ENCODE measurements at regions not wholly inside any gene's neighbourhood (a gene's known extent, or its start where the extent isn't known, plus 50 kb on each side); places are given as distances from the start of the nearest gene placed in this dataset.

DNA sequence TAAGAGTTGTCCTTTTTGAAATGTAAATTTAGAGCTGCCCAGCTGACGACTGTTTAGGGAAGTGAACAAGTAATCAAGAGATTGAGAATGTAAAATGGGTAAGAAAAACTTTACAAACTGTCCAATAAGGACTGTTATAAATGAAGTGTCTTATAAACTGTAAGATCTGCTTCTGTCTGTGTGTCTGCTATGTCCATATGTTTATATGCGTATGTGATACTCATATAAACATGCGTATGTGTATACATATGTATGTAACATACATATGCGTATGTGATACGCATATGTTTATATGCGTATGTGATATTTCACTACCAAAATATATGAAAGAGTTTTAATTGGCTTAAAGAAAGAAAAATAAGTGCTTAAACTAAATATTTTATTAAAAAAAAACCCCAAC is 416.0 kb upstream of the GALNTL6 start:
- H3K36me3 ChIP-seq (ENCODE audit: control insufficient read depth, insufficient read depth, low read length) = no peaks in the 10 kb centered on the region
- no peak overlapping the region for H3K9ac ChIP-seq (ENCODE audit: insufficient read depth in 1 of 2, low read depth in 2 of 2, low read length in 2 of 2)
- no peak overlapping the region for H2AFZ ChIP-seq (ENCODE audit: low read depth, low read length)
- no peaks in the 10 kb centered on the region for H3K4me1 ChIP-seq (replicated peaks in 1 of 2; ENCODE audit: control insufficient read depth in 2 of 2, insufficient read depth in 2 of 2, low read length in 2 of 2)
- POLR2A ChIA-PET = no interaction called here
- FAIRE-seq (no peak), ATAC-seq (no peak), DNase-seq (ENCODE audit: extremely low read depth in 1 of 4, low spot score in 3 of 4) (no peak)
- H3K79me2 ChIP-seq (ENCODE audit: control insufficient read depth, insufficient read depth, low read length) = no peaks in the 10 kb centered on the region
- H3K27ac ChIP-seq (ENCODE audit: extremely low read depth, low read depth, low read length) = no peak overlapping the region
- H3K9me3 ChIP-seq (replicated peaks; ENCODE audit: control insufficient read depth, insufficient read depth, low read depth, low read length) = no peaks in the 10 kb centered on the region
- H3K9me1 ChIP-seq (ENCODE audit: control insufficient read depth, insufficient read depth, low read length) = no peaks in the 10 kb centered on the region
- H3K4me3 ChIP-seq = no peak overlapping the region
- 43% methylated on average over 6 of the region's 6 CpGs for WGBS (ENCODE audit: insufficient coverage, low coverage, missing lambda C conversion rate)
- no peak overlapping the region for H3K4me2 ChIP-seq (ENCODE audit: insufficient read depth, low read length)
- no TSS peak for BruUV-seq (replicated peaks)
- CTCF ChIA-PET (ENCODE audit: low intra/inter-chr PET ratio) = no interaction called here
- in situ Hi-C loops (cut with MboI) = no loop called here
- intact Hi-C loops (cut with micrococcal nuclease) = no loop called here
- H4K20me1 ChIP-seq (replicated peaks; ENCODE audit: control insufficient read depth, insufficient read depth, low read length) = no peaks in the 10 kb centered on the region
- H3K27me3 ChIP-seq (ENCODE audit: control insufficient read depth in 2 of 2, insufficient read depth in 2 of 2, low read length in 2 of 2) = no peaks in the 10 kb centered on the region
- TF ChIP-seq, protein P1, sequence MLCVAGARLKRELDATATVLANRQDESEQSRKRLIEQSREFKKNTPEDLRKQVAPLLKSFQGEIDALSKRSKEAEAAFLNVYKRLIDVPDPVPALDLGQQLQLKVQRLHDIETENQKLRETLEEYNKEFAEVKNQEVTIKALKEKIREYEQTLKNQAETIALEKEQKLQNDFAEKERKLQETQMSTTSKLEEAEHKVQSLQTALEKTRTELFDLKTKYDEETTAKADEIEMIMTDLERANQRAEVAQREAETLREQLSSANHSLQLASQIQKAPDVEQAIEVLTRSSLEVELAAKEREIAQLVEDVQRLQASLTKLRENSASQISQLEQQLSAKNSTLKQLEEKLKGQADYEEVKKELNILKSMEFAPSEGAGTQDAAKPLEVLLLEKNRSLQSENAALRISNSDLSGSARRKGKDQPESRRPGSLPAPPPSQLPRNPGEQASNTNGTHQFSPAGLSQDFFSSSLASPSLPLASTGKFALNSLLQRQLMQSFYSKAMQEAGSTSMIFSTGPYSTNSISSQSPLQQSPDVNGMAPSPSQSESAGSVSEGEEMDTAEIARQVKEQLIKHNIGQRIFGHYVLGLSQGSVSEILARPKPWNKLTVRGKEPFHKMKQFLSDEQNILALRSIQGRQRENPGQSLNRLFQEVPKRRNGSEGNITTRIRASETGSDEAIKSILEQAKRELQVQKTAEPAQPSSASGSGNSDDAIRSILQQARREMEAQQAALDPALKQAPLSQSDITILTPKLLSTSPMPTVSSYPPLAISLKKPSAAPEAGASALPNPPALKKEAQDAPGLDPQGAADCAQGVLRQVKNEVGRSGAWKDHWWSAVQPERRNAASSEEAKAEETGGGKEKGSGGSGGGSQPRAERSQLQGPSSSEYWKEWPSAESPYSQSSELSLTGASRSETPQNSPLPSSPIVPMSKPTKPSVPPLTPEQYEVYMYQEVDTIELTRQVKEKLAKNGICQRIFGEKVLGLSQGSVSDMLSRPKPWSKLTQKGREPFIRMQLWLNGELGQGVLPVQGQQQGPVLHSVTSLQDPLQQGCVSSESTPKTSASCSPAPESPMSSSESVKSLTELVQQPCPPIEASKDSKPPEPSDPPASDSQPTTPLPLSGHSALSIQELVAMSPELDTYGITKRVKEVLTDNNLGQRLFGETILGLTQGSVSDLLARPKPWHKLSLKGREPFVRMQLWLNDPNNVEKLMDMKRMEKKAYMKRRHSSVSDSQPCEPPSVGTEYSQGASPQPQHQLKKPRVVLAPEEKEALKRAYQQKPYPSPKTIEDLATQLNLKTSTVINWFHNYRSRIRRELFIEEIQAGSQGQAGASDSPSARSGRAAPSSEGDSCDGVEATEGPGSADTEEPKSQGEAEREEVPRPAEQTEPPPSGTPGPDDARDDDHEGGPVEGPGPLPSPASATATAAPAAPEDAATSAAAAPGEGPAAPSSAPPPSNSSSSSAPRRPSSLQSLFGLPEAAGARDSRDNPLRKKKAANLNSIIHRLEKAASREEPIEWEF (CRISPR knock-in tag; IDR thresholded peaks at IDR 0.05) = no peak
- no peak for TF ChIP-seq GABPB2 (CRISPR knock-in tag; conservative IDR thresholded peaks at IDR 0.05)
- TF ChIP-seq, protein P2, sequence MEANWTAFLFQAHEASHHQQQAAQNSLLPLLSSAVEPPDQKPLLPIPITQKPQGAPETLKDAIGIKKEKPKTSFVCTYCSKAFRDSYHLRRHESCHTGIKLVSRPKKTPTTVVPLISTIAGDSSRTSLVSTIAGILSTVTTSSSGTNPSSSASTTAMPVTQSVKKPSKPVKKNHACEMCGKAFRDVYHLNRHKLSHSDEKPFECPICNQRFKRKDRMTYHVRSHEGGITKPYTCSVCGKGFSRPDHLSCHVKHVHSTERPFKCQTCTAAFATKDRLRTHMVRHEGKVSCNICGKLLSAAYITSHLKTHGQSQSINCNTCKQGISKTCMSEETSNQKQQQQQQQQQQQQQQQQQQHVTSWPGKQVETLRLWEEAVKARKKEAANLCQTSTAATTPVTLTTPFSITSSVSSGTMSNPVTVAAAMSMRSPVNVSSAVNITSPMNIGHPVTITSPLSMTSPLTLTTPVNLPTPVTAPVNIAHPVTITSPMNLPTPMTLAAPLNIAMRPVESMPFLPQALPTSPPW (CRISPR knock-in tag; IDR thresholded peaks at IDR 0.05) = no peak
- TF ChIP-seq, protein P3, sequence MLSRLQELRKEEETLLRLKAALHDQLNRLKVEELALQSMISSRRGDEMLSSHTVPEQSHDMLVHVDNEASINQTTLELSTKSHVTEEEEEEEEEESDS (CRISPR knock-in tag; IDR thresholded peaks at IDR 0.05) = no peak
- TF ChIP-seq RBBP5 (IDR thresholded peaks at IDR 0.05; ENCODE audit: borderline replicate concordance, insufficient read depth, low read length, poor library complexity, severe bottlenecking) = no peak
- no peak for TF ChIP-seq STAG1 (CRISPR knock-in tag; IDR thresholded peaks at IDR 0.05; ENCODE audit: borderline replicate concordance)
- TF ChIP-seq ZNF75A (CRISPR knock-in tag; IDR thresholded peaks at IDR 0.05) = no peak
- no peak for TF ChIP-seq KLF16 (IDR thresholded peaks at IDR 0.05)
- TF ChIP-seq PYGO2 (tag; IDR thresholded peaks at IDR 0.05) = no peak
- TF ChIP-seq CBX8 (IDR thresholded peaks at IDR 0.05; ENCODE audit: borderline replicate concordance, extremely low read depth, low read depth, low read length, poor library complexity, severe bottlenecking) = no peak
- TF ChIP-seq ZNF583 (CRISPR knock-in tag; IDR thresholded peaks at IDR 0.05) = no peak
- no peak for TF ChIP-seq NEUROD1 (IDR thresholded peaks at IDR 0.05; ENCODE audit: borderline replicate concordance, low read depth, low read length, partially characterized antibody)
- TF ChIP-seq, protein P4, sequence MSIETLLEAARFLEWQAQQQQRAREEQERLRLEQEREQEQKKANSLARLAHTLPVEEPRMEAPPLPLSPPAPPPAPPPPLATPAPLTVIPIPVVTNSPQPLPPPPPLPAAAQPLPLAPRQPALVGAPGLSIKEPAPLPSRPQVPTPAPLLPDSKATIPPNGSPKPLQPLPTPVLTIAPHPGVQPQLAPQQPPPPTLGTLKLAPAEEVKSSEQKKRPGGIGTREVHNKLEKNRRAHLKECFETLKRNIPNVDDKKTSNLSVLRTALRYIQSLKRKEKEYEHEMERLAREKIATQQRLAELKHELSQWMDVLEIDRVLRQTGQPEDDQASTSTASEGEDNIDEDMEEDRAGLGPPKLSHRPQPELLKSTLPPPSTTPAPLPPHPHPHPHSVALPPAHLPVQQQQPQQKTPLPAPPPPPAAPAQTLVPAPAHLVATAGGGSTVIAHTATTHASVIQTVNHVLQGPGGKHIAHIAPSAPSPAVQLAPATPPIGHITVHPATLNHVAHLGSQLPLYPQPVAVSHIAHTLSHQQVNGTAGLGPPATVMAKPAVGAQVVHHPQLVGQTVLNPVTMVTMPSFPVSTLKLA (conservative IDR thresholded peaks at IDR 0.05) = no peak
- TF ChIP-seq ZFP30 (CRISPR knock-in tag; IDR thresholded peaks at IDR 0.05; ENCODE audit: borderline replicate concordance) = no peak

Data from K562 (cell line).